ENCODE measurements at regions not wholly inside any gene's neighbourhood (a gene's known extent, or its start where the extent isn't known, plus 50 kb on each side); places are given as distances from the start of the nearest gene placed in this dataset.
"Not testable (repeated sequence)": the region's sequence is repeated elsewhere in the genome, so short reads cannot be mapped to it uniquely, and the experiment has no call there.

- DNase-seq (ENCODE audit: low spot score) = no peak
Measured at GRCh38 chr11:97019305-97019704, 629.5 kb downstream of the JRKL start.

GRCh38 chr11:97019754-97020153, 629.9 kb downstream of the JRKL start:
- DNase-seq (ENCODE audit: low spot score) = no peak

GRCh38 chr11:97022955-97023354, 633.1 kb downstream of the JRKL start:
- no peak for DNase-seq (ENCODE audit: low spot score)

GRCh38 chr11:97028836-97029406, 639.1 kb downstream of the JRKL start:
- no peak for DNase-seq (ENCODE audit: low spot score)

GRCh38 chr11:97033178-97033577, 643.4 kb downstream of the JRKL start:
- no peak for DNase-seq (ENCODE audit: low spot score)

GRCh38 chr11:97048481-97048880, 658.7 kb downstream of the JRKL start:
- DNase-seq (ENCODE audit: low spot score) = no peak

GRCh38 chr11:97060184-97060583, 670.4 kb downstream of the JRKL start:
- DNase-seq (ENCODE audit: low spot score) = no peak

GRCh38 chr11:97069160-97069559, 679.3 kb downstream of the JRKL start:
- no peak for DNase-seq (ENCODE audit: low spot score)

- no peak for DNase-seq (ENCODE audit: low spot score)
Measured at GRCh38 chr11:97072420-97072819, 682.6 kb downstream of the JRKL start.

GRCh38 chr11:97076666-97077065, 686.9 kb downstream of the JRKL start:
- DNase-seq (ENCODE audit: low spot score) = not testable (repeated sequence)

- DNase-seq (ENCODE audit: low spot score) = no peak
Measured at GRCh38 chr11:97078443-97078842, 688.6 kb downstream of the JRKL start.

- DNase-seq (ENCODE audit: low spot score) = no peak
Measured at GRCh38 chr11:97079244-97079643, 689.4 kb downstream of the JRKL start.

- DNase-seq (ENCODE audit: low spot score) = no peak
Measured at GRCh38 chr11:97087419-97087818, 697.6 kb downstream of the JRKL start.

- no peak for DNase-seq (ENCODE audit: low spot score)
Measured at GRCh38 chr11:97092823-97093222, 703.0 kb downstream of the JRKL start.

- not testable (repeated sequence) for DNase-seq (ENCODE audit: low spot score)
Measured at GRCh38 chr11:97102180-97102579, 712.4 kb downstream of the JRKL start.

GRCh38 chr11:97107604-97108003, 717.8 kb downstream of the JRKL start:
- DNase-seq (ENCODE audit: low spot score) = no peak

- DNase-seq (ENCODE audit: low spot score) = no peak
Measured at GRCh38 chr11:97109078-97109477, 719.3 kb downstream of the JRKL start.

GRCh38 chr11:97110376-97110775, 720.6 kb downstream of the JRKL start:
- DNase-seq (ENCODE audit: low spot score) = no peak

GRCh38 chr11:97111559-97111958, 721.7 kb downstream of the JRKL start:
- DNase-seq (ENCODE audit: low spot score) = no peak

- no peak for DNase-seq (ENCODE audit: low spot score)
Measured at GRCh38 chr11:97118614-97119200, 728.9 kb downstream of the JRKL start.

GRCh38 chr11:97123237-97123636, 733.4 kb downstream of the JRKL start:
- no peak for DNase-seq (ENCODE audit: low spot score)

- DNase-seq (ENCODE audit: low spot score) = no peak
Measured at GRCh38 chr11:97136067-97136466, 746.3 kb downstream of the JRKL start.

GRCh38 chr11:97140885-97141494, 751.2 kb downstream of the JRKL start:
- no peak for DNase-seq (ENCODE audit: low spot score)

- no peak for DNase-seq (ENCODE audit: low spot score)
Measured at GRCh38 chr11:97143463-97143862, 753.6 kb downstream of the JRKL start.
